VCaP (cell line): ENCODE measurements at regions not wholly inside any gene's neighbourhood (a gene's known extent, or its start where the extent isn't known, plus 50 kb on each side); places are given as distances from the start of the nearest gene placed in this dataset.
"Not testable (repeated sequence)": the region's sequence is repeated elsewhere in the genome, so short reads cannot be mapped to it uniquely, and the experiment has no call there.

Source experiments
- H3K27ac ChIP-seq: fragments of 450-650 bp; 2 replicates; pipeline ENCODE4 v1.5.1; 2017
- CTCF ChIP-seq: fragments of 450-650 bp; conservative IDR thresholded peaks from 2 replicates; pipeline ENCODE4 v1.5.1; 2017; ENCODE audit warnings: mild to moderate bottlenecking, moderate library complexity

- no peak for TF ChIP-seq CTCF
- no peak overlapping the region for H3K27ac ChIP-seq
Measured at GRCh38 chr22:22984967-22985366, 85.4 kb upstream of the GNAZ start.

GRCh38 chr22:22986008-22986407, 84.3 kb upstream of the GNAZ start:
- TF ChIP-seq CTCF, result no peak
- no peak overlapping the region for H3K27ac ChIP-seq

- no peak for TF ChIP-seq CTCF
- H3K27ac ChIP-seq, result no peak overlapping the region
Measured at GRCh38 chr22:22986640-22987039, 83.7 kb upstream of the GNAZ start.

- no peak for TF ChIP-seq CTCF
- H3K27ac ChIP-seq, result no peak overlapping the region
Measured at GRCh38 chr22:22988150-22988549, 82.2 kb upstream of the GNAZ start.

DNA sequence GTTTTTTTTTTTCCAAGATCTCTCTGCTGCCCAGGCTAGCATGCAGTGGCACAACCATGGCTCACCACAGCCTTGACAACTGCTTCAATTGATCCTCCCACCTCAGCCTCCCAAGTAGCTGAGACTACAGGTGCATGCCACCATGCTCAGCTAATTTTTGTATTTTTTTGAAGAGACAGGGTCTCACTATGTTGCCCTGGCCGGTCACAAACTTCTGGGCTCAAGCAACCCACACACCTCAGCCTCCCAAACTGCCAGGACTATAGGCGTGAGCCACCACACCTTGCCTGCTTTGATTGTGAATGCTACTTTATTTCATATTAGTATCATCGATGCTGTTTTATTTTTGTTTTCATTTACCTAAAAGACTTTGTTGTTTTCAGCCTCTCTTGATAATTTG, 81.5 kb upstream of the GNAZ start:
- no peak for TF ChIP-seq CTCF

GRCh38 chr22:22989856-22990255, 80.5 kb upstream of the GNAZ start:
- no peak overlapping the region for H3K27ac ChIP-seq
- no peak for TF ChIP-seq CTCF

More for the DNA sequence above, 81.5 kb upstream of the GNAZ start:
- H3K27ac ChIP-seq, result no peak overlapping the region

DNA sequence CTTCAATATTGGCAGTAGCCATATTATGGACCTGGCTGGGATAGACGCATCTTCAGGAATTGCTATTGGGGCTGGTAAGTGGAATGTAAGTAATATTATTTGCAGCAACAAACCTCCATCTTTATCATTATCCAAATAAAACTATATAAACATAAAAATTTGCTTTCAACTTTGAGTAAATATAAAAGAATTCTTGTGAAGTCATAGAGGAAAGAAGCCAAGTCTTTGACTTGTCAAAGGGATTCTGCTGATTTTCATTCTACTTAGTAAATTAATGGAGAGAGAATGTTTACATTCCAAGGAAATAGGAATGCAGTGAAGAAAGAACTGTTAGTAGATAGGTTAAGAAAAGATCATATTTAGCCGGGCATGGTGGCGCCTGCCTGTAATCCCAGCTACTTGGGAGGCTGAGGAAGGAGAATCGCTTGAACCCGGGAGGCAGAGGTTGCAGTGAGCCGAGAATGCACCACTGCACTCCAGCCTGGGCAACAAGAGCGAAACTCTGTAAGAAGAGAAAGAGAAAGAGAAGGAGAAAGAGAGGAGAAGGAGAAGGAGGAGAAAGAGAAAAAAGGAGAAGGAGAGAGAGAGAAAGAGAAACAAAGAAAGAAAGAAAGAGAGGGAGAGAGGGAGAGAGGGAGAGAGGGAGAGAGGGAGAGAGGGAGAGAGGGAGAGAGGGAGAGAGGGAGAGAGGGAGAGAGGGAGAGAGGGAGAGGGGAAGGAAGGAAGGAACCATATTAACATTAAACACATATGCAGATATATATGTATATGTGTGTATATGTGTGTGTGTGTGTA, 79.4 kb upstream of the GNAZ start:
- not testable (repeated sequence) for H3K27ac ChIP-seq

DNA sequence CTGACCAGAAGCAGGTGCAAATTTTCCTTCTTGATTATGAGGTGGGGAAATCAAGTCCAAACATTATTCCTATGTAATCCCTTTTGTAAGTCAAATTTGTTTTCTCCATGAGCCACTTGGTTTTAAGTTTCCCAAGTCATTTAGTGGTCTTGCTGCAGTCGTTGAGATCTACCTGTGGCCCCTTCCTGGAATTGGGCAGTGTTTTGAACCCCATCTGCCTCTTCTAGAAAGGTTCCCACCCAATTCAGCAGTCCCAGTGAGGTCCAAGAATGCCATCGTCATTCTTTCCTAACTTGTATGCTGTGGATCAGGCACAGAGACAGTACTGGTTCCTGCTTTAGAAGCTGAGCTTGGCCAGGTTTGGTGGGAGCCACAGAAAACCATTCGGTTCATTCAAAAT, 77.8 kb upstream of the GNAZ start:
- TF ChIP-seq CTCF, result no peak
- H3K27ac ChIP-seq, result no peak overlapping the region
